ENCODE measurements at regions not wholly inside any gene's neighbourhood (a gene's known extent, or its start where the extent isn't known, plus 50 kb on each side); places are given as distances from the start of the nearest gene placed in this dataset.
"Not testable (repeated sequence)": the region's sequence is repeated elsewhere in the genome, so short reads cannot be mapped to it uniquely, and the experiment has no call there.

GRCh38 chr2:83789674-83790073 is 669.4 kb downstream of the SUCLG1 start:
- not testable (repeated sequence) for TF ChIP-seq CTCF (IDR thresholded peaks at IDR 0.05; ENCODE audit: low read length); EZH2 (optimal IDR thresholded peaks at IDR 0.05; ENCODE audit: low read depth, low read length)
